T-helper 1 cell (primary cell): ENCODE measurements at regions not wholly inside any gene's neighbourhood (a gene's known extent, or its start where the extent isn't known, plus 50 kb on each side); places are given as distances from the start of the nearest gene placed in this dataset.

Experiments
- DNase-seq, 5 donors: peaks; one replicate each; pipeline ENCODE4 v3.0.0-alpha.2; 2012 to 2020

DNA sequence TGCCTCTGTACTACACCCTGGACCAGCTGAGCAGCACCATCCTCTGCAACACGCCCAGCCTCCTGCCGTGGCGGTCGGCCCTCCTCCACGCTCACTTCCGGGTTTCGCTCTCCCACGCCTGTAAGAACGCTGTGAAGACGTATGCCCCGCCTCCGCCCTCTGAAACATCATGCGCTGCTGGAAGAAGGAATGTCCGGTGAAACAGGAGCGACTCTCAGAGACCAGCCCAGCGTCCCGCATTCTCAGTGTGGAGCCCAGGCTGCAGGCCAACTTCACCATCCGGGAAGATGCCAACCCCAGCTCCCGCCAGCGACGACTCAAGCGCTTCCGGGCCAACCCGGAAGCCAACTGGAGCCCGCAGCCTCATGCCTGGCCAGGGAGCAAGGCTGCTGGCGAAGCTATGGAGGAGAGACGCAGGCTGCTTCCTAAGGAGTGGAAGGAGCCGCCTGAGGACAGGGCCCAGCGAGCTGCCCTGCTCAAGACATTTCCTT lies 186.1 kb upstream of the SLITRK2 start:
- DNase-seq: no peak

DNA sequence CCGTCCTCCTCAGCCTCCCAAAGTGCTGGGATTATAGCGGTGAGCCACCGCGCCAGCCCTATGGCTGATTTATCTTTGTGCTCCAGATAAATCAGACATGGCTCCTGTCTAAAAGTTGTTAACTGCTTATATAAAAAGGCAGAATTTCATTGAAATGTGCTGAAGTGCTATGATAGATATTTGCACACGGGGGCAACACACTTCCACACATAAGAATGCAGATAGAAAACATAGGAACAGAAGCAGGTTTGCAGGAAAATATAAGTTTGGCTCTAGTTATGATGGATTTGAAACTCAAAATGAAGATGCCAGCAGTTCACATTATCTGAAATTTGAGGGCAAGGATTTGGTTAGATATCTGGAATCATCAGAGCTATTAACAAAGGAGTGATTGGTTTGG lies 163.1 kb upstream of the SLITRK2 start:
- no peak for DNase-seq

DNA sequence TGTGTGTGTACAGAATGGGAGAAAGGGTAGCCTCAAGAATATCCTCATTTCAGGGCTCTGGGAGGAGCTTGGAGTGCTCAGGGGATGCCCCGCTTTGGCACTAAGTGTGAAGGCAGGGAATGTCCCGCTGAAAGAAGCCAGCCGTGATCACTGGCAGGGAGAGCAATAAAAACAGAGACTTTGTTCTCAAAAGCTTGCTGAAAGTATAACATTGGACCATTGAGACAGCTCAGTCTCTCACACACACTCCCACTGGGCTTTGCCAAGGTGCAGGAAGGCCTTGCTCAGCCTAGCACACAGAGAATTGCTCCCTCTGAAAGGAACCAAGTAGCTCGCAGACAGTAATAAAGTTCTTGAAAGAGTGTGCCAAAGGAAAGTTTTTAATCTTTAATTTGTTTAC lies 143.8 kb upstream of the SLITRK2 start:
- DNase-seq: no peak

DNA sequence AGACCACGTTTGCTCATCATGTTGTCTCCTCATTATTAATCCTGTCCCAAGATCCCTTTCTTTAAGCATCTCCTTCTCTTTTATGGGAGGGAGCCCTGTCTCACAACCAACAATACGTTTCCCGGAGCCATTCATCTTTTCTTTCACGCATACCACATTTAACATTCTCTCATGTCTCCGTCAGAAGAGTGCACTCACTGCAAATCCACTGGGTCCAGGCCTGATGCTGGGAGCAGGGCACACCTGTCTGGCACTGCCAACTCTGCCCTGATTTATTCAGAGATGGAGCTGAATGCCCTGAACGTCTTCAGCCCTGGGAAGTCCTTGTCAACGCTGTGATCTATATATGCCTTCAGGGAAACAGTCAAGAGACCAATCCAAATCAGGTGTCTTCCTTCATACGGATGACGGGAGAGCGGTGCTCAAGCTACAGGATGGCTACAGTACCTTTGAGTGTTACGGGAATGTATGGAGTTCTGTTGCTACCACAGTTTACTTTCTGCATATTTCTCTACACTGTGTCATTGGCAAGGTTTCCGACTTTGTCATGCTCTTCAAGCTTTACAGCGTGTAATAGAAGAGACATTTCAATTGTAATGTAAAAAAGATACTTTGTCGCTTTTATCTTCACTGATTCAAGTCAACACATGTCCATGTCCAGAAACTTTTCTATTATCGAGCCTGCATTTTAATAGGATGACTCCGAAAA lies 140.4 kb upstream of the SLITRK2 start:
- DNase-seq: no peak

DNA sequence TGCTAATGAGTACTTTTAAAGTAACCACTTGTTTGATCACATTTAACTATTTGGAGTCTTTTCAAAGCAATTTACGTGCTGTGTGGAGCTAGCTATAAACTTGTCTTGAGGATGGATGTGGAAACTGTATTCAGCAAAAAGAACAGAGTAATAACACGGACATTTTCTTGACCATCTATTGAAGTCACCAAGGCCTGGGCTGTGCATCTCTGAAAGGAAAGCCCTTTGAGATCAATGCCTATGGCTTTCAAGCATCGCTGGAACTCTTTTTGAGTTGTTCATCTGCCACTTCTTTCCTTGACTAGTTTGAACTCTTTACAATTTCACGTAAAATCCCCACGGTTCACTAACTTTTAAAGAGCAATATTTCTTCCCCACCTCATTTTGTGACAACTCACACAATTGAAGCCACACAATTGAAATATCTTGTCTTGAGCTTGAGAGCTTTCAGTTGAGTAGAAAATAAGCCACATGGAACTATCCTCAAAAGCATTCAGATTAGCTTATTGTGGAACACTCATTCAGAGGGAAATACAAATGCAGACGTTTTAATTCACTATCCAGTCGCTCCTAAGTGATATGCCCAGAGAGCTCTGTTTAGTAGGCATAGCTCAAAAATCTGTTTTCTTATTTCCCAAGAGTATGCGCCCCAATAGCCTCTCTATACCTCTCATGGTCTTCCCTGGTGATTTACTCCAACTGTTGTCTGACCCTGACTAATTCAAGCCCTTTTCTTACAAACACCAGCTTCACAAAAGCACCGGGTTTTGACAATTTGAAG lies 134.9 kb upstream of the SLITRK2 start:
- no peak for DNase-seq

DNA sequence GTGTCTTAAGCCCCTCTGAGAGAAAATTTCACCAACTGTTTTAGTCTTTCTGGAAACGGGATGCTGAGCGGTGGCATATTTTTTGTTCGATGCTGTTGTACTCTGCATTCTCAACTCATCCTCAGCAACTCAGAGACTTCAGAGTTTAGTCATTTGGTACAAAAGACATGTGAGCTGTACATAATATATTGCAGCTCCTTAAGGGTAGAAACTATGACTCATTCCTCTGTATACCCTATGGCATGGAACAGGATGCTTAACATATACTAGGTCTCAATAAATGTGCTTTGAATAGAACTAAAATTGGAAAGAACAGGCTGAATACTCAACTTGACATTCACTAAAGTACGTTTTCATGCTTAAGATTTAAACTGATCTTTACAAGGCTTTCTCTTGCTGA lies 130.5 kb upstream of the SLITRK2 start:
- no peak for DNase-seq

DNA sequence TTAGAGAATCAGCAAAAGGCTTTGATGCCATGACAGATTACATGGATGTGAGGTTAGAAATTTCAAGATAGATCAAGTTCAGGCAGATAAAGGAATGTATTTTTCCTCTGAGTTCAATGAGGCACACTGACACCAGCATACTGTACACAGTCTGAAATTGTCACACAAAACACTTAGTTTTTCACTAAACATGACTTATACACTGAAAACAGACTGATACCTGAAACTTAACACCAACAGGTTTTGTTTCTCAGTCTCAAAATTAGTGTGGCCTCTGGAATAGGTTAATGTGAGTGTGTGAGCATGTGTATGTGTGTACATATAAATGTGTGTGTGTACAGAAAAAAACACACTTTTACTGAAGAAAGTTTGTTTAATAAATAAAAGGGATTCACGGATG lies 129.9 kb upstream of the SLITRK2 start:
- DNase-seq: no peak

DNA sequence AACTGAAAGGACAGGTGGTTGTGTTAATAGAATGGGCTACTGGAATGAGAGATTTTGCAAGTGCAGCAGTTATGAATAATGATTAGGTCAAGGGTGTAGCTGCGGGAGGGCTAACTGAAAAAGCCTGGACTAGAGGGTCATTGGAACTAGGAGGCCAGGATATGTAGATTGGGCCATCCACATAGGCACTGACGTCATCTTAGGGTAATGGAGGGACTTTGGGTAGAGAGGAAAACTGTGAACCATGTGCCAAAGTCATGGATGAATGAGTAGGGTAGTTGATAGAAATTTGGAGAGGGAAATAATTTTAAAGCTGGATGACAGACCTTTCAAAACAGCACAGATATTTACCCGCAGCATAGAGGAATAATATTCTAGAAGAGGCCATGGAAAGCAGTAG lies 123.6 kb upstream of the SLITRK2 start:
- DNase-seq: no peak

DNA sequence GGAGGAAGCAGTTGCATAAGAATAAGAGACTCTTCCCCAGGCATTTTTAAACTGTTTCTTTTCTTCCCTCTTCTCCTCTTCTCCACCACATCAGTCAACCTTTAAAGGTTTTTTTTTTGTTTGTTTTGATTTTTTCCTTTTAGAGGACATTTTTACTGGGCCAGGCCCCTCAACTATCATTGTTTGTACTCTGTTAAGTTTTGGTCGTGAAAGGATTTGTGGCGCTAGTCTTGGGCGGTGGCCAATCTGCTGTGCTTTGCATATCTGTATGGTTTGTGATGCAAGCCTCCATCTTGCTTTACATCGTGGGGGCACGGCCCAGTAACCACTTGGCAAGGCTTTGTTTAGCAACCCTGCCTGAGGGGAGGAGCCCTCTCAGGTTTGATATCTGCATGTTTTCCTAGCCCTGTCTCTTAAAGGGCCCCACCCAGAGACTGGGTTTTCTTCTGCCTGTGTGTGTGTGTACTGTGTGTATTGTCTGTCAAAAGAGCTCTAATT lies 101.9 kb upstream of the SLITRK2 start:
- no peak for DNase-seq

DNA sequence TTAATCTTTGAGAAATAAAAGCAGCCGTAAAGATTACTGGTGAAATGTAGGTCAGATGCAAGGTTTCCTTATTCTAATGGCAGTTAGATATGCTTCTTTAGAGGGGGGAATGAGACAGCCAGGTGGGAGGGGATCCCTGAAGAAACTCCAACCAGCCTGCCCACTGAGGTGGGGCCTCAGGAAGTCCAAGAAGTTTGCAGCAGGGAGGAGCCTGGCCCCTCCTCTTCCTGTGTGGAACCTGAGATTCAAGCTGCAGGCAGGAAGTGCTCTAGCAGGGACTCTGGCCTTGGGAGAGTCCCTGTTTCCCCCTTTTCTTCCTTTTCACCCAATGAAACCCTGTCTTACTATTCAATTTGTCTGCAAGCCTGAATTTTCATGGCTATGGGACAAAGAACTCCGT lies 101.4 kb upstream of the SLITRK2 start:
- no peak for DNase-seq

DNA sequence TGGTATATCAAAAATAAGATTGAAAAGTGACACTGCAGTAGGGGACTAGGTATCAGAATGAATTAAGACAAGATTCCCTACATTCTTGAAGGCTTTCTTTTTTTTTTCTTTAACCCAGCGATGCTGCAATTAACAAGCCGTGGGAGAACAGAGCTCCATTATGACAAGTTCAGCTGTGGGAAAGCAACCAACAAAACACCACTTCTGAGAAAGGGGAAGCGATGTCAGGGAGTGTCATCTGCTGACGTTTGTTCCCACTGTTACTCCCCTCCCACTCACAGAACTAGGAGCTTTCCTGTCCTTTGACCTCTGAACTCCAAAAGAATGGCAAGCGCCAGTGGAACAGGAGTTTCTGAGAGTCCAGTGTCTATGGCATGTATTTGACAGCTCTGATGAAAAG lies 90.2 kb upstream of the SLITRK2 start:
- no peak for DNase-seq

DNA sequence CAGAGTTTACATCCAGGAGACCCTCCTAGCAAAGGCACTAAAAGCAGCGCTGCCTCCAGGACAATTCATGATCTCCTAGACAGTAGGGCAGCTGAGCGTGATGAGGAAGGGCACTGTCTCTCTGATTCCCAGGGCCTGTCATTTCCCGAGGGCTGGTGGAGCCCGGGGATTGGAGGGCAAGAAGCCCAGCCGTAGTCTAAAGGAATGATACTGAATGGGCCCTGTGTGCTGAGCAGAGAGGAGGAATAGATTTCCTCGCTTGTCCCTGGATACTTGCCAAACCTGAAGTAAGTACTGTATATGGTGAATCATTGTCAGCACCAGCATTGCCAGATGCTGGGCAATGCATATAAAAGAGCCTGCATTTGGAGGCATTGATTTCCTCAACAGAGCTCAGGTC lies 88.0 kb upstream of the SLITRK2 start:
- no peak for DNase-seq

DNA sequence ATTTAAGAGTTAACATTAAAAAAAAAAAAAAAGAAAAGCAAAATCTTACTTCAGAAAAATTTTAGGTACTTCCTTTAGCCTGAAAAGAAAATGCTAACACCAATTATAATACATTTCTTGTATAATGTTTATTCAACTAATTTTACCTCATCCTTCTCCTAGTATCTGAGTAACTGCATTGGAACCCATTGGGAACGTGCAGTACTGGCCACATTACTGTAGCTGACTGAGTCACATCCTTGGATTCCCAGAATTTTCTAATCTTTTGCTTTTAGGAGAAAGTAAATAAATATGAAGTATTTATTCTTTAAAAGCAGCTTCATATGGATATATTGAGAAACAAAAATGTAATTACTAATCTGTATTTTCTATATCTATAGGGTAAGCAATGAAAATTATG lies 82.6 kb upstream of the SLITRK2 start:
- DNase-seq: no peak

DNA sequence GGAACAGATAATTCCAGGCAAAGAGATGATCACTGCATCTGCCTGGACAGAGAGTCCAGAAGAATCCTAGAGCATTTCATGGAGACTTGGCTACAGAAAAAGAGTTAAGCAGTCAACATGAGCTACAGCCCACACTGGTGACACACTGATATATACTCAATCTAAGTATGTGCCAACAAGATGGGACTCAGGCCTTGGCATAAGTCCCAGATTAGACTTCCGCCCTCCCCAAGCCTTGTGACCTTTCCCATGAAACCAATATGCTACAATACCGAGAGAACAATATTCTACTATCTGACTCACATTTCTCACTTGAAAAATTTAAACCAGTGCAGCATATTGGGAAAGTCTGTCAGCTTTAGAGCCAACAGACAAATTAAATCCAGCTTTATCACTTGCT lies 65.7 kb upstream of the SLITRK2 start:
- DNase-seq: no peak
